ENCODE measurements at regions not wholly inside any gene's neighbourhood (a gene's known extent, or its start where the extent isn't known, plus 50 kb on each side); places are given as distances from the start of the nearest gene placed in this dataset.

DNA sequence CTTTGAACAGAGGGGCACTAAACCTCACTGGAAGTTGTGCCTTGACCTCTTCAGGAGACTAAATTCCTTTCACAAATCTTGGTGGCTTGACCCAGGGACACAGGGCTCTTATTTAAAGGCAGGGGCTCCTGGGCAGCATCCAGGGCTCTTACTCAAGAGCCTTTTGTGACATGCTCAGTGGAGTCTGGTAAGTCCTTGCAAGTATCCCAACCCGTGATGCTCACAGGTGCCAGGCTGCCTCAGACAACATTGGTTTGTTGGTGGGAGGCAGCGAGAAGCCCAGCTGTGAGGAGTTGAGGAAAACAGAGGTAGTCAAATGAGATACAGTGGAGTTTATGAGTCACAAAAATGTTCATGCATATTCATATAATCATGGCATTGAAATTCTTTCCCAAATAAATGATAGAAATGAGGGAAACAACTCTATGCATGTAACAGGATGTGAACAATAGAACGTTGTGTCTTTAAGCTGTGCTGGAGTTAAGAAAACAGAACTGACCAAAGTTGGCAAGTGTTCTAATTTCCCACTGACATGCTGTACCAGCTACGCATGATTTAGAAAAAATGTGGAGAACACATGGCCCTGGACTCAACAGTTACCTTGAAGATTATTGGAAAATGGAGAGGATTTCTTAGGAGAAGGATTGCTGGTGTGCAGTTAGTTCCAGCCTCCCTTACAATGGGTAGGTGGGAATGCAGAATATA, 654.5 kb upstream of the COBL start:
- DNase-seq (ENCODE audit: low read depth): no peak
- no peak overlapping the region for H3K4me3 ChIP-seq (ENCODE audit: low read depth, low read length)
- TF ChIP-seq, protein P1, sequence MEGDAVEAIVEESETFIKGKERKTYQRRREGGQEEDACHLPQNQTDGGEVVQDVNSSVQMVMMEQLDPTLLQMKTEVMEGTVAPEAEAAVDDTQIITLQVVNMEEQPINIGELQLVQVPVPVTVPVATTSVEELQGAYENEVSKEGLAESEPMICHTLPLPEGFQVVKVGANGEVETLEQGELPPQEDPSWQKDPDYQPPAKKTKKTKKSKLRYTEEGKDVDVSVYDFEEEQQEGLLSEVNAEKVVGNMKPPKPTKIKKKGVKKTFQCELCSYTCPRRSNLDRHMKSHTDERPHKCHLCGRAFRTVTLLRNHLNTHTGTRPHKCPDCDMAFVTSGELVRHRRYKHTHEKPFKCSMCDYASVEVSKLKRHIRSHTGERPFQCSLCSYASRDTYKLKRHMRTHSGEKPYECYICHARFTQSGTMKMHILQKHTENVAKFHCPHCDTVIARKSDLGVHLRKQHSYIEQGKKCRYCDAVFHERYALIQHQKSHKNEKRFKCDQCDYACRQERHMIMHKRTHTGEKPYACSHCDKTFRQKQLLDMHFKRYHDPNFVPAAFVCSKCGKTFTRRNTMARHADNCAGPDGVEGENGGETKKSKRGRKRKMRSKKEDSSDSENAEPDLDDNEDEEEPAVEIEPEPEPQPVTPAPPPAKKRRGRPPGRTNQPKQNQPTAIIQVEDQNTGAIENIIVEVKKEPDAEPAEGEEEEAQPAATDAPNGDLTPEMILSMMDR (IDR thresholded peaks at IDR 0.05; ENCODE audit: insufficient read depth, low read length): no peak

DNA sequence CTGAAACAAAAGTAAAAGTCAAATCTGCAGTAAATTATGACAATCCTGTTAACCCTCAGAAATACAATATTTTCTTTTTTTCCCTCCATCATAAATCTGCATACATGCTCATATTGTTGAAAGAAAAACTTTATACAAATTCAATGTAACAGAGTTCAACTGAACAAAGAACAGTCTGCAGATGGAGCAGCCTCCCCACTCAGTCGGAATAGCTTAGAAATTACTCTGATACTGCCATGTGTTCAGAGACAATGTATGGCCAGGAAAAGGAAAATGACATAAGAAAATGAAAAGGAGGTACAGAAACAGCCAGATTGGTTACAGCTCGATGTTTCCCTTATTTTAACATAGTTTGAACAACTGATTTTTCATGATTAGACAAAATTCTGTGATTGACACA, 651.9 kb upstream of the COBL start:
- no peak for DNase-seq (ENCODE audit: low read depth)
- H3K4me3 ChIP-seq (ENCODE audit: low read depth, low read length): no peak overlapping the region
- TF ChIP-seq, protein P1 (IDR thresholded peaks at IDR 0.05; ENCODE audit: insufficient read depth, low read length): no peak

DNA sequence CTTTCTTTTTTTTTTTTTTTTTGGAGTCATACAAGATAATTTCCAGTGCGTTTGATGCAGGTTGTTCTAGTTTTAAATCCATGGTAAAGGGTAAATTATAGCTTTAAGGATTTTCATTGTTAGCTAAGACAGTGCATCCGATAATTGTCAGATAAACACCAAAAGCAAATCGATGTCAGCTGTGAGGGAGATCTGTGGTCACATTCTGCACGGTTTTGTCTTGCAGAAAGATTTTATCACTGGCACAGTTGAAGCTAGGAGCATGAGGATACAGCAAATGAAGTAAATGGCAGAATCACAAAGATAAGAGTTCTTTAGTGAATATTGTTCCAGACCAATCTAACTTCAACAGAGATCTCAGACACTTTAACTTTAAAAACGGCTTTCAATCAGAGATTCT, 648.8 kb upstream of the COBL start:
- DNase-seq (ENCODE audit: low read depth): no peak
- TF ChIP-seq, protein P1 (IDR thresholded peaks at IDR 0.05; ENCODE audit: insufficient read depth, low read length): no peak
- no peak overlapping the region for H3K4me3 ChIP-seq (ENCODE audit: low read depth, low read length)

DNA sequence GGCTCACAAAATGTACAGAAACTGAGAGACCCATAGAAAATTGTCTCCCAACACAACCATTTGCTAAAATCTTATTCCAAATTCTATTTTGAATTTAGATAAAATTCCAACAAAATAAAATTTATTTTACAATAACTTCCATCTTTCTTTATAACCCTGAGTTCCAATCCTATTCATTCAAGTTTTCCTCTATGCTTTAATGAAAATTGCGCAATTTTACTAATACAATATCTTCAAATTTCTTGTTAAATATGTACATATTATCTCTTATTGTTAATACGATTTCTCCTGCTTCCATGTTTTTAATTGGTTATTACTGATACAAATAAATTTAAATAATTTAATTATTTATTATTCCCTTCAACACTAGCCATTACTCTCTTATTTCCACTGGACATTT, 645.2 kb upstream of the COBL start:
- DNase-seq (ENCODE audit: low read depth): no peak
- H3K4me3 ChIP-seq (ENCODE audit: low read depth, low read length): no peak overlapping the region
- TF ChIP-seq, protein P1 (IDR thresholded peaks at IDR 0.05; ENCODE audit: insufficient read depth, low read length): no peak

DNA sequence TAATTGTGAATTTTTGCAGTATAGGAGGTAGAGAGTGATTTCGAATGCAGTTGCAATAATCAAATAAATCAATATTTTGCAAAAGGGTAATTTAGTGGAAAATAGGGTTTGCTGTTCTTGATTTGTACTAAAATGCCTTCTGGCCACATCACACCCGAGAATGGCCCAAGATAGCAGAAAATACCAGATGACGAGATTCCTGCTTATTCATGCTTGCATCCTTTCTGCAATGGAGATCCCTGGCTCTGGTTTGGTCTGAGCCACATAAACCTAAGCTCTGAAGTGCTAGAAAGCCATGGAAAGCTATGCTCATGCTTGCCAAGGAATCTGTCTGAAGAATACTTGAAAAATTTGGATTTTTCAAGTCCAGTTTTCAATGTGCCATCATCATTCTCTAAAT, 634.2 kb upstream of the COBL start:
- DNase-seq (ENCODE audit: low read depth): no peak
- TF ChIP-seq, protein P1 (IDR thresholded peaks at IDR 0.05; ENCODE audit: insufficient read depth, low read length): no peak
- H3K4me3 ChIP-seq (ENCODE audit: low read depth, low read length): no peak overlapping the region

DNA sequence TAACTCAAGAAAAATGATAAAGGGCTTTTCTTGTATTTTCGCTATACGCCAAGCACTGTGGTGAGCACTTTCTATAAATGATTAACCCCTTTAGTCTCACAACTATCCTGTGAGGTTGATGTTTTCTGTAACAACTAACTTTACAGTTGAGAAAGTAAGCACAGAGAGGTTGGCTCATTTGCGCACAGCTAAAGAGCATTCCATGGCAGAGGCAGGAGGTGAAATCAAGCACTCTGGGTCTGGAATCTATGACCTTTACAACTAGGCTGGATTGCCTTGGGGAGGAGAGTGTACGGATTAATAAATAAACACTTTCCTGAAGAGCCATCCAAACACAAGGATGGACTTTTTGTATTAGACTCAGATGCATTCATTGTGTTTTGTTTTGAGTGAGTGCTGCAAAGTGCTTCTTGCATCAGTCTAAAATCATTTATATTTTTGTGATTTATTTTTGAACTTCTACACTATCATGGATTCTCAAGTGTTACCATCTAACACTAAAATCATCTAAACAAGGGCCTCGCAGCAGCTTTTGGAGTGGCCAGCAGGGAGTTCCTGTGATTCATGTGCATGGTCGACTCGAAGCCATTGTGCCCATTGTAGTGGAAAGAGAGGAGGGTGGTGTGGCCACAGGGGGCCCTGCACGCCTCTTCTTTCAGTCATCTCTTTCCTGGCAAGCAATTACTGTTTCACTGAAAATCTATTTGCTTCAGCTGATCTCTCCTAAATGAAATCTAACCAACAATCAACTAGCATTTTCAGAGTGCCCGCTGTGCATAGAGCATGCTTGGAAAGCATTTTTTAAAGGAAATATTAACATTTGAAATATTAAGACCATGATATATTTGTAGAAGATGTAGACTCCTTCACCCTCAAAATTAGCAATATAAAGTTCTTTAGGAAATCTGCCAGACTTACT, 633.4 kb upstream of the COBL start:
- no peak overlapping the region for H3K4me3 ChIP-seq (ENCODE audit: low read depth, low read length)
- DNase-seq (ENCODE audit: low read depth): no peak
- TF ChIP-seq, protein P1 (IDR thresholded peaks at IDR 0.05; ENCODE audit: insufficient read depth, low read length): no peak

Measured in fibroblast of the aortic adventitia (primary cell).